Astrocyte (in vitro differentiated cells and primary cell): ENCODE measurements at regions not wholly inside any gene's neighbourhood (a gene's known extent, or its start where the extent isn't known, plus 50 kb on each side); places are given as distances from the start of the nearest gene placed in this dataset.

Source experiments
- CTCF ChIP-seq: IDR thresholded peaks from 2 replicates; pipeline ENCODE4 v1.5.1; 2011; ENCODE audit warnings: low read depth, mild to moderate bottlenecking, inconsistent platforms, low read length, moderate library complexity; ENCODE audit not compliant: insufficient read depth
- EZH2 ChIP-seq: IDR thresholded peaks from 2 replicates; pipeline ENCODE4 v1.6.1; 2012; ENCODE audit warnings: mild to moderate bottlenecking, low read length, inconsistent platforms; ENCODE audit not compliant: insufficient read depth

- no peak for TF ChIP-seq CTCF
- no peak for TF ChIP-seq EZH2
These were observed 363.0 kb upstream of the TOM1L1 start for GRCh38 chr17:54537656-54538055.
